ENCODE measurements at regions not wholly inside any gene's neighbourhood (a gene's known extent, or its start where the extent isn't known, plus 50 kb on each side); places are given as distances from the start of the nearest gene placed in this dataset.

- POLR2A ChIA-PET (ENCODE audit: unreplicated experiment) = no interaction called here
- H3K27me3 ChIP-seq (ENCODE audit: insufficient read depth, low read depth) = no peaks in the 10 kb centered on the region
- H3K9me2 ChIP-seq (ENCODE audit: insufficient read depth) = no peaks in the 10 kb centered on the region
- no peaks in the 10 kb centered on the region for H3K9me3 ChIP-seq (ENCODE audit: insufficient read depth, low read depth)
- BruUV-seq (replicated peaks) = no TSS peak
- no peaks in the 10 kb centered on the region for H3K36me3 ChIP-seq (ENCODE audit: low read depth)
- no peak overlapping the region for H2AFZ ChIP-seq
- no peaks in the 10 kb centered on the region for H3K4me1 ChIP-seq (replicated peaks; ENCODE audit: insufficient read depth)
- no peaks in the 10 kb centered on the region for H3F3A ChIP-seq (ENCODE audit: insufficient read depth, low read depth)
- CTCF ChIA-PET = no interaction called here
- no peaks in the 10 kb centered on the region for H4K20me1 ChIP-seq (ENCODE audit: insufficient read depth)
- H3K4me3 ChIP-seq = no peak overlapping the region
- no peak for DNase-seq
- no peak overlapping the region for H3K4me2 ChIP-seq
- H3K27ac ChIP-seq = no peak overlapping the region
- TF ChIP-seq CTCF (conservative IDR thresholded peaks at IDR 0.05) (no peak), EZH2 (IDR thresholded peaks at IDR 0.05; ENCODE audit: low read depth) (no peak)
- intact Hi-C loops (cut with micrococcal nuclease; ENCODE audit: unreplicated experiment) = no loop called here
- no peaks in the 10 kb centered on the region for H3K79me2 ChIP-seq (ENCODE audit: low read depth)
Measured at GRCh38 chr20:10781526-10781925, 107.7 kb upstream of the JAG1 start.

- H3K36me3 ChIP-seq (ENCODE audit: low read depth) = no peaks in the 10 kb centered on the region
- H2AFZ ChIP-seq = no peak overlapping the region
- H4K20me1 ChIP-seq (ENCODE audit: insufficient read depth) = no peaks in the 10 kb centered on the region
- CTCF ChIA-PET = interaction anchor here (0.6 kb wide), 1 partner anchor 290 kb away, joined by 3 read pairs; no protein-coding TSS in a partner anchor
- H3F3A ChIP-seq (ENCODE audit: insufficient read depth, low read depth) = no peaks in the 10 kb centered on the region
- H3K4me3 ChIP-seq = no peak overlapping the region
- H3K9me3 ChIP-seq (ENCODE audit: insufficient read depth, low read depth) = no peaks in the 10 kb centered on the region
- POLR2A ChIA-PET (ENCODE audit: unreplicated experiment) = no interaction called here
- H3K4me1 ChIP-seq (replicated peaks; ENCODE audit: insufficient read depth) = no peaks in the 10 kb centered on the region
- H3K27ac ChIP-seq = no peak overlapping the region
- H3K79me2 ChIP-seq (ENCODE audit: low read depth) = no peaks in the 10 kb centered on the region
- no peak overlapping the region for H3K4me2 ChIP-seq
- no TSS peak for BruUV-seq (replicated peaks)
- no peaks in the 10 kb centered on the region for H3K27me3 ChIP-seq (ENCODE audit: insufficient read depth, low read depth)
- intact Hi-C loops (cut with micrococcal nuclease; ENCODE audit: unreplicated experiment) = no loop called here
- no peak for DNase-seq
- H3K9me2 ChIP-seq (ENCODE audit: insufficient read depth) = no peaks in the 10 kb centered on the region
- no peak for TF ChIP-seq CTCF (conservative IDR thresholded peaks at IDR 0.05)
- TF ChIP-seq EZH2 (IDR thresholded peaks at IDR 0.05; ENCODE audit: low read depth) = no peak
Measured at GRCh38 chr20:10783707-10784553, 110.1 kb upstream of the JAG1 start.

GRCh38 chr20:10784554-10785183, 110.9 kb upstream of the JAG1 start:
- no peaks in the 10 kb centered on the region for H4K20me1 ChIP-seq (ENCODE audit: insufficient read depth)
- intact Hi-C loops (cut with micrococcal nuclease; ENCODE audit: unreplicated experiment) = no loop called here
- no peak overlapping the region for H3K4me3 ChIP-seq
- H3K4me1 ChIP-seq (replicated peaks; ENCODE audit: insufficient read depth) = no peaks in the 10 kb centered on the region
- no peaks in the 10 kb centered on the region for H3K9me2 ChIP-seq (ENCODE audit: insufficient read depth)
- ChIA-PET CTCF (interaction anchor here (0.6 kb wide), 1 partner anchor 291 kb away, joined by 3 read pairs; no protein-coding TSS in a partner anchor), POLR2A (ENCODE audit: unreplicated experiment) (no interaction called here)
- no peak overlapping the region for H3K4me2 ChIP-seq
- no peaks in the 10 kb centered on the region for H3K36me3 ChIP-seq (ENCODE audit: low read depth)
- no TSS peak for BruUV-seq (replicated peaks)
- H3F3A ChIP-seq (ENCODE audit: insufficient read depth, low read depth) = no peaks in the 10 kb centered on the region
- H3K79me2 ChIP-seq (ENCODE audit: low read depth) = no peaks in the 10 kb centered on the region
- no peak for DNase-seq
- H3K27ac ChIP-seq = no peak overlapping the region
- H3K27me3 ChIP-seq (ENCODE audit: insufficient read depth, low read depth) = no peaks in the 10 kb centered on the region
- no peak for TF ChIP-seq CTCF (conservative IDR thresholded peaks at IDR 0.05)
- no peak for TF ChIP-seq EZH2 (IDR thresholded peaks at IDR 0.05; ENCODE audit: low read depth)
- H2AFZ ChIP-seq = no peak overlapping the region
- H3K9me3 ChIP-seq (ENCODE audit: insufficient read depth, low read depth) = no peaks in the 10 kb centered on the region
